H9 (cell line): ENCODE measurements at regions not wholly inside any gene's neighbourhood (a gene's known extent, or its start where the extent isn't known, plus 50 kb on each side); places are given as distances from the start of the nearest gene placed in this dataset.

Source experiments
- DNase-seq: peaks from one replicate; pipeline ENCODE4 v3.0.0-alpha.2; 2017
- H2AFZ ChIP-seq: one replicate; pipeline ENCODE4 v1.6.1; 2013; ENCODE audit warnings: mild to moderate bottlenecking, low read length, control low read depth, moderate library complexity
- H2AK5ac ChIP-seq: 2 replicates; pipeline ENCODE4 v1.6.1; 2013; ENCODE audit warnings: low read length, control low read depth, mixed read lengths; ENCODE audit not compliant: insufficient read length
- H2BK120ac ChIP-seq: one replicate; pipeline ENCODE4 v1.6.1; 2013; ENCODE audit warnings: low read depth, mild to moderate bottlenecking, low read length, control low read depth, inconsistent platforms; ENCODE audit not compliant: poor library complexity, severe bottlenecking
- H2BK12ac ChIP-seq: 2 replicates; pipeline ENCODE4 v1.6.1; 2013; ENCODE audit warnings: low read length, control low read depth, mixed read lengths, low read depth; ENCODE audit not compliant: insufficient read length
- H2BK15ac ChIP-seq: 2 replicates; pipeline ENCODE4 v1.6.1; 2013; ENCODE audit warnings: low read depth, low read length, control low read depth
- H2BK20ac ChIP-seq: one replicate; pipeline ENCODE4 v1.6.1; 2013; ENCODE audit warnings: low read depth, mild to moderate bottlenecking, low read length, control low read depth, inconsistent platforms; ENCODE audit not compliant: poor library complexity, severe bottlenecking
- H2BK5ac ChIP-seq: 2 replicates; pipeline ENCODE4 v1.6.1; 2013; ENCODE audit warnings: low read length, control low read depth, mixed read lengths; ENCODE audit not compliant: insufficient read length
- H3K14ac ChIP-seq: 2 replicates; pipeline ENCODE4 v1.6.1; 2013; ENCODE audit warnings: low read length, control low read depth; ENCODE audit not compliant: insufficient read depth
- H3K18ac ChIP-seq: 2 replicates; pipeline ENCODE4 v1.6.1; 2013; ENCODE audit warnings: low read depth, mild to moderate bottlenecking, mixed read lengths, low read length, control low read depth; ENCODE audit not compliant: insufficient read length
- H3K23ac ChIP-seq: 2 replicates; pipeline ENCODE4 v1.6.1; 2013; ENCODE audit warnings: low read length, control low read depth, mixed read lengths, low read depth; ENCODE audit not compliant: insufficient read length
- H3K23me2 ChIP-seq: 2 replicates; pipeline ENCODE4 v1.6.1; 2013; ENCODE audit warnings: low read depth, mild to moderate bottlenecking, mixed read lengths, low read length, control low read depth; ENCODE audit not compliant: insufficient read length, poor library complexity, severe bottlenecking
- H3K27ac ChIP-seq: 2 replicates; pipeline ENCODE4 v1.5.1; 2013; ENCODE audit warnings: low read length, control low read depth, mixed read lengths, low read depth; ENCODE audit not compliant: insufficient read length
- H3K27me3 ChIP-seq: 2 replicates; pipeline ENCODE4 v1.6.1; 2013; ENCODE audit warnings: low read length, control low read depth, inconsistent platforms; ENCODE audit not compliant: insufficient read depth
- H3K4ac ChIP-seq: 2 replicates; pipeline ENCODE4 v1.6.1; 2013; ENCODE audit warnings: low read depth, mild to moderate bottlenecking, control low read depth, inconsistent platforms, low read length, moderate library complexity
- H3K4me1 ChIP-seq: 2 replicates; pipeline ENCODE4 v1.6.1; 2013; ENCODE audit warnings: low read length, control low read depth, inconsistent platforms; ENCODE audit not compliant: insufficient read depth
- H3K4me2 ChIP-seq: 2 replicates; pipeline ENCODE4 v1.6.1; 2013; ENCODE audit warnings: low read length, control low read depth, mixed read lengths; ENCODE audit not compliant: insufficient read length, insufficient read depth
- H3K56ac ChIP-seq: 2 replicates; pipeline ENCODE4 v1.6.1; 2013; ENCODE audit warnings: low read depth, mild to moderate bottlenecking, mixed read lengths, low read length, control low read depth; ENCODE audit not compliant: insufficient read length
- H3K79me1 ChIP-seq: 2 replicates; pipeline ENCODE4 v1.6.1; 2013; ENCODE audit warnings: low read depth, mild to moderate bottlenecking, moderate library complexity, low read length, control low read depth, inconsistent platforms; ENCODE audit not compliant: insufficient read depth, poor library complexity, severe bottlenecking
- H3K79me2 ChIP-seq: 2 replicates; pipeline ENCODE4 v1.6.1; 2013; ENCODE audit warnings: low read length, control low read depth, inconsistent platforms; ENCODE audit not compliant: insufficient read depth
- H3K9ac ChIP-seq: 2 replicates; pipeline ENCODE4 v1.6.1; 2013; ENCODE audit warnings: low read length, control low read depth, mixed read lengths; ENCODE audit not compliant: insufficient read length; ENCODE audit errors: extremely low read depth
- H3K9me3 ChIP-seq: one replicate; pipeline ENCODE4 v1.6.1; 2013; ENCODE audit warnings: low read depth, low read length, inconsistent platforms; ENCODE audit not compliant: control insufficient read depth
- H3T11ph ChIP-seq: one replicate; pipeline ENCODE4 v1.6.1; 2013; ENCODE audit warnings: mild to moderate bottlenecking, low read length, control low read depth, inconsistent platforms
- H4K20me1 ChIP-seq: one replicate; pipeline ENCODE4 v1.6.1; 2013; ENCODE audit not compliant: control insufficient read depth, insufficient read length, insufficient read depth
- H4K5ac ChIP-seq: 2 replicates; pipeline ENCODE4 v1.6.1; 2013; ENCODE audit warnings: low read depth, mild to moderate bottlenecking, mixed read lengths, low read length, control low read depth; ENCODE audit not compliant: insufficient read length
- H4K8ac ChIP-seq: replicated peaks from 2 replicates; pipeline ENCODE4 v1.6.1; 2013; ENCODE audit warnings: low read length, control low read depth, mixed read lengths, low read depth; ENCODE audit not compliant: insufficient read length
- H4K91ac ChIP-seq: 2 replicates; pipeline ENCODE4 v1.6.1; 2013; ENCODE audit warnings: low read depth, mild to moderate bottlenecking, moderate library complexity, mixed read lengths, low read length, control low read depth; ENCODE audit not compliant: insufficient read length
- H3K27ac Mint-ChIP-seq, 3 experiments: 2 replicates in 2 of 3; 3 replicates in 1 of 3; pipeline ENCODE4 v1.8.0; 2020 to 2021; ENCODE audit warnings: mixed read lengths in 3 of 3, mild to moderate bottlenecking in 1 of 3, moderate library complexity in 1 of 3
- H3K27me3 Mint-ChIP-seq: 2 replicates; pipeline ENCODE4 v1.8.0; 2021; ENCODE audit warnings: low read depth, mild to moderate bottlenecking, moderate library complexity, mixed read lengths
- H3K36me3 Mint-ChIP-seq, 3 experiments: 2 replicates in 2 of 3; 3 replicates in 1 of 3; pipeline ENCODE4 v1.8.0; 2020 to 2021; ENCODE audit warnings: low read depth in 3 of 3, mixed read lengths in 3 of 3; ENCODE audit not compliant: insufficient read depth in 1 of 3
- H3K4me1 Mint-ChIP-seq, 2 experiments: 2 replicates each; pipeline ENCODE4 v1.8.0; 2020; ENCODE audit warnings: mixed read lengths in 2 of 2
- H3K4me3 Mint-ChIP-seq, 2 experiments: 2 replicates in 1 of 2; 3 replicates in 1 of 2; pipeline ENCODE4 v1.8.0; 2020 to 2021; ENCODE audit warnings: mild to moderate bottlenecking in 2 of 2, mixed read lengths in 2 of 2, moderate library complexity in 1 of 2
- H3K9me3 Mint-ChIP-seq, 2 experiments: 2 replicates in 1 of 2; 3 replicates in 1 of 2; pipeline ENCODE4 v1.8.0; 2020; ENCODE audit warnings: mild to moderate bottlenecking in 2 of 2, mixed read lengths in 2 of 2, moderate library complexity in 1 of 2
- CTCF ChIP-seq: fragments of 200-600 bp; sonication (generic); conservative IDR thresholded peaks from 3 replicates; pipeline ENCODE4 v1.8.0; 2021; ENCODE audit warnings: antibody characterized with exemption, mild to moderate bottlenecking
- WGBS: extraction: QIAGEN DNeasy Blood & Tissue Kit; methylation state at CpG from one replicate; pipeline ENCODE4 v1.1.7; 2013; ENCODE audit warnings: missing lambda C conversion rate, low lambda C conversion rate, mixed read lengths; ENCODE audit not compliant: insufficient read length; ENCODE audit errors: extremely low coverage; 5-methylcytosine and 5-hydroxymethylcytosine counted together

GRCh38 chr15:96524676-96525417 lies 194.3 kb downstream of the NR2F2 start:
- Histone ChIP-seq H3K79me2 (no peaks in the 10 kb centered on the region), H2BK5ac (no peak overlapping the region), H3K9me3 (no peaks in the 10 kb centered on the region), H3K4ac (no peak overlapping the region), H3K4me2 (no peak overlapping the region), H3K14ac (no peak overlapping the region), H2AK5ac (no peak overlapping the region), H3K23me2 (no peaks in the 10 kb centered on the region), H2BK12ac (no peak overlapping the region), H4K8ac (no peak overlapping the region), H3K9ac (no peak overlapping the region), H2BK120ac (no peak overlapping the region), H3K4me1 (no peaks in the 10 kb centered on the region), H3K27me3 (no peaks in the 10 kb centered on the region), H2BK15ac (no peak overlapping the region), H2BK20ac (no peak overlapping the region), H4K20me1 (no peaks in the 10 kb centered on the region), H3K18ac (no peak overlapping the region), H4K91ac (no peak overlapping the region), H3K79me1 (no peaks in the 10 kb centered on the region), H2AFZ (no peak overlapping the region), H3T11ph (no peak overlapping the region), H3K56ac (no peak overlapping the region), H3K27ac (no peak overlapping the region), H4K5ac (no peak overlapping the region), H3K23ac (no peak overlapping the region)
- H3K27me3 Mint-ChIP-seq, result peaks cover 4% of the 10 kb centered on the region; the same call in 1 of the 2 replicates
- no peak overlapping the region for H3K4me3 Mint-ChIP-seq
- no peaks in the 10 kb centered on the region for H3K36me3 Mint-ChIP-seq
- H3K27ac Mint-ChIP-seq, result peak overlapping the region in 1 of 3 experiments; percentile 85; a peak in 1 of 7 replicates
- H3K4me1 Mint-ChIP-seq, result no peaks in the 10 kb centered on the region
- H3K9me3 Mint-ChIP-seq, result peaks cover 2 to 8% of the 10 kb centered on the region in 2 experiments; a peak in 2 of 5 replicates
- no peak for DNase-seq
- no CpG with 5 or more reads among the region's 5 CpGs for WGBS
- no peak for TF ChIP-seq CTCF
